HG03135 (cell line): ENCODE measurements at regions not wholly inside any gene's neighbourhood (a gene's known extent, or its start where the extent isn't known, plus 50 kb on each side); places are given as distances from the start of the nearest gene placed in this dataset.

Experiments used
- ATAC-seq: cut with Tn5 transposase; IDR thresholded peaks from one replicate; pipeline ENCODE4 v1.9.1; 2021; ENCODE audit warnings: mild to moderate bottlenecking, moderate library complexity; ENCODE audit not compliant: unreplicated experiment

DNA sequence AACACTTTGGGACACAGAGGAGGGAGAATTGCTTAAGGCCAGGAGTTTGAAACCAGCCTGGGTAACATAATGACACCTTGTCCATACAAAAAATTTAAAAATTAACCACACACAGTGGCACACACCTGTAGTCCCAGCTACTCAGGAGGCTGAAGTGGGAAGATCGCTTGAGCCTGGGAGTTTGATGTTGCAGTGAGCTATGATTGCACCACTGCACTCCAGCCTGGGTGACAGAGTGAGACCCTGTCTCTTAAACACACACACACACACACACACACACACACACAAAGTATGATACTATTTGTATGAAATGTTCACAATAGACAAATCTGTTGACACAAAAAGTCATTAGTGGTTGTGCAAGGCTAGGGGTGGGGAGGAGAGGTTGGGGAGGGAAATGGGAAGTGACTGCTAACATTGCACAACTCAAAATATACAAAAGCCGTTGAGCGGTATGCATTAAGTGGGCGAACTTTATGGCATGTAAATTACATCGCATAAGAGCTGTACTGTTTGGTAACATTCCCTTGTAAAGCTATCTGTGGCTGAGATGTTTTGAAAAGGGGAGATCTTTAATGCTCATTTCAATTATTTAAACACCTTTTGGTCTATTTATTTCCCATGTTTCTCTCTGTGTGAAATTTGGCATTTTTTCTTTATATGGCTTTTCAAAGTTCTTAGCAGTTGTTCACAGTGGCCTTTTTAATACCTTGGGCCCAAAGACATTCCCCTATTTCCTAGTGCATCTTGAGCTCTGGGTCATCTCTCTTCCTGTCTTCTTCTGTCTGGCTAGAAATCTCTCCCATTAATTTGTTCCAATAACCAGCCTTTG lies 58.9 kb upstream of the ZNF516 start:
- ATAC-seq, result no peak

GRCh38 chr18:76548541-76548940 lies 53.5 kb upstream of the ZNF516 start:
- no peak for ATAC-seq

- ATAC-seq, result no peak
These were observed 52.3 kb upstream of the ZNF516 start for GRCh38 chr18:76547296-76547695.

DNA sequence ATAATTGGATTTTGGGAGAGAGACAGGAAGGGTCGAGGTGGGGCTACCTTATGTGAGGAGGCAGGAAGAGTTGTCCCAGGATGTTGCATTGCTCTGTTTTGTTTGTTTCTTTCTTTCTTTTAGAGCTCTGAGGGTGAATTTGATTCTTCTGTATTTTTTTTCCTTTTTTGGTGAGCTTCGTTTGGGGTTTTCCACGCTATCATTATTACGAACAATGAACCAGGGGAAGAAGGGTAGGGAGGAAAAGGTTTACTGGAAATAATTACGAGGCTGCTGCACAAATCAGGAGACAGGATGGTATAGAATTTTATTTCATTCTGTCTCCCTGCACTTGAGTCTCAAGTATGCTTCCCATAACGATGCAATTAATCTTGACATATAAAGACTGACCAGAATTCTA lies 51.4 kb upstream of the ZNF516 start:
- no peak for ATAC-seq

GRCh38 chr18:76546088-76546435 lies 51.0 kb upstream of the ZNF516 start:
- ATAC-seq, result no peak

- ATAC-seq, result no peak
These were observed 50.5 kb upstream of the ZNF516 start for GRCh38 chr18:76545433-76546087.

GRCh38 chr18:76544511-76545345 lies 49.7 kb upstream of the ZNF516 start:
- no peak for ATAC-seq
